ENCODE measurements at regions not wholly inside any gene's neighbourhood (a gene's known extent, or its start where the extent isn't known, plus 50 kb on each side); places are given as distances from the start of the nearest gene placed in this dataset.

DNA sequence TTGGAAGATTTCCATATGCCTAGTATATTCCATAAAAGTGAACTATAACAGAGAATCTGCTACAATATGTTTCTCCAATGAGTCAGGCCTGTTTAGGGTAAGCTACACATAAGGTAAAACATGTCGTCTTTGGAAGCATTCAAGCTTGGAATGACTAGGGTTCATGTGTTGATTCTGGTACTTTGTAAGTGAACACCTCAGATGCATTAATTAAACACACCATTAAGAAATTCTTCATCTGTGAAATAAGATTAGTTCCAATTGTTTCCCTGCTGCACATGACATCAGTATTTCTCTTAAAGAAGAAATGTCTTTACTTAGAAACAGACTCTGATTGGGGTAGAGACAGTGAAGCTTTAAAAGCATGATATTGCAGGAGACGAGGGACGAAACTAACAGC, 461.1 kb upstream of the NXPH2 start:
- DNase-seq = no peak

DNA sequence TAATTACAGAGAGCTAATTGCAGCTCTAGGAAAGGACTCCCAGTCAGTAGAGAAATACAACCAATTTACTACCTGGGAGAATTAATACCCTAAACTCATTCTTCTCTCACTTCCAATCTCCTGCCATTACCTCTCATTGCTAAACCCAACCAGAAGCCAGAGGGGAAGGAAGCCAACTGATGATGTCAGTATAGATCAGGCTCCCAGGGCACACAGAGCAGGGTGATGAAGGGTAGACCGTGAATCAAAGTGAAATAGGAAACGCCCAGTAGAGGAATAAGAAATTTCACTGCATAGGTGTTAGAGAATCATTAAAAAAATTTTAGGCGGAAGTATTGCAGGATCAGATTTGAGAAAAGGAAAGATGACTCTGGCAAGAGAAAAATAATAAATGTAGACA, 456.8 kb upstream of the NXPH2 start:
- DNase-seq = no peak

DNA sequence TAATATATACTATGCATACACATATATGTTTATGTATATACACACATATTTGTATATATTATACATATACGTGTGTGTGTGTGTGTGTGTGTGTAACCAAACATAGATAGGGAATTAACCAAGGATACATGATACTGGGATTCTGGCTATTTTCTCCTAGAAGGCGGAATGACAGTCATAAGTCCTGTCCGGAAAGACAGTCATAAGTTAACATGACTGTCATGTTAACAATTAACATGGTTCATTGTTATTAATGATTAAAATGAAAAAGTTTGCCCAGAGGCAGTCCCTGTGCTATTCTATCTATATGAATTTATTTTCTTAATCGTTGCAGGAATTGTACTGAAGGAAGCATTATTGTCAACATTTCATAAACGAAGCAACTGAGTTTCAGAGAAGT, 450.7 kb upstream of the NXPH2 start:
- DNase-seq = no peak

DNA sequence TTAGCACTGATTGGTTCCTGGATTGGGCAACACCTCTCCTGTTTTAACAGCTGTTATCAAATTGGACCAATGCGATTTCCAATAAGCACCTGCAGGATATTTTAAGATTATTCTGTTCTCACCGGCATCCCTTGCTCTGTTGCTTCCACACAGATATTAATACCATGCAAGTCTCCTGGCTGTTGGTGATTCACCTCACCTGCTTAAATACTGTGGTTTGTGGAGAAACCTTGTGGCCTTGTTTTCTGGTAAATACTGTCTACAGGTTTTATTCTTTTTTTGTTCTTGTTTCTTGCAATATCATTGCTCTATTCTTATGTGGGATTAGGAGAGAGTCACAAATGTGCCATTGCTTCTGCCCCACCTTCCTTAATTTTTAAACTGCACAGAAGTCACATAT, 448.1 kb upstream of the NXPH2 start:
- no peak for DNase-seq

DNA sequence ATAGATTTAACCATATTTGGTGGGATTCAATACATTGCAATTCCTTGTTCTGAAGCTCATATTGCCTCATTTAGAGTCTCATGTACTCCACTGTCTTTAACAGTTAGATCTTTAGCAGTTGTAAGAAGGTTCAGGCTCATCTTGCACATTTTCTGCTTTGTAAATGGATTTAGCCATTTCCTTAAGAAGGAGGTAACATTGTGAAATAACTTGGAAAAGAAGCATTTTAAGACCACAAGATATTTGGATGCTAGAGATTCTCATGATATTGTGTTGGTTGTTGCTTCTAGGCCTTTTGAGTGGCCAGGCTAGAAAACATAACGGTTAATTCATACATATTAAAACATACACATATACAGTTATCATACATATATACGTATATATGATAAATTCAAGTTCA, 445.8 kb upstream of the NXPH2 start:
- no peak for DNase-seq

DNA sequence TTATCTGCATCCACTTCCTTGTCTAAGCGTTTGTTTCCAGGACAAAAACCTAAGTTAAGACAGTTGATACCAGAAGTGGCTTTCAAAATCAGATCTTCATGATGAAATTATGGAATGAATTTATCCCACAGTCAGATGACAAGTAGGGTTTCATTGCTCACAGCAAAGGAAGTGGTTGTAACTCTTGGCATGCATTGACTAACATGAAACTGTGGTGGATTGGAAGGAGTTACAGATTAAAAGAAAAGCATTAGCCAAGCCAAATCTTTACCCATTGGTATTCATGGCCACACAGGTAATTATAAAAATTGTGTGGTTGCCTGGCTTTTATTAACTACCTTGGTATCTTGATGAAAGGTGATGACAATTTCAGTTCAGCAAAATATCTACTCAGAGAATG, 438.0 kb upstream of the NXPH2 start:
- no peak for DNase-seq

DNA sequence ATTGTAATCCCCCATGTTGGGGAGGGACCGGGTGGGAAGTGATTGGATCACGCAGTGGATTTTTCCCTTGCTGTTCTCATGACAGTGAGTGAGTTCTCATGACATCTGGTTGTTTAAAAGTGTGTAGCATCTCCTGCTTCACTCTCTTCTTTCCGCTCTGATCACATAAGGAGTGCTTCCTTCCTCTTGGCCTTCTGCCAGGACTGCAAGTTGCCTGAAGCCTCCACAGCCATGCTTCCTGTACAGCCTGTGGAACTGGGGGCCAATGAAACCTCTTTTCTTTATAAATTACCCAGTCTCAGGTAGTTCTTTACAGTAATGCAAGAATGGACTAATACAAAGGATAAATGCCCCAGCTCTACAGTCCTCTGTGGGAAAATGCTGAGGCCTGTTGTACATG, 437.5 kb upstream of the NXPH2 start:
- no peak for DNase-seq

DNA sequence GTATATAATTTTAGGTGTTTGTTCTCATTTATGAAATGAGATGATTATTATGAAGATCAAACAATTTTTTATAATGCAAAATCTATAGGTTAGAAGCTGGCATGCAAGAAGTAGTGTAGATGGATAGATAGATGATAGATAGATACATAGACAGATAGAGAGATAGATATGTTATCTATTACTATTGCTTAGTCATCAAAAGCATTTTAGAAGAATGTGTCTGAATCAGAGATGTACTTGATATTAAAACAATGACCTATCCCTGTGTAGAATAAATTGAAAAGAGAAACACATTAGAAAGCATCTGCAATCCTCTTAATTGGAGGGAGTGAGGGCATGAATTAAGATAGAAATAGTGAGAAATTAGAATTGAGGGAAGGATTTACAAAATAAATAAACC, 436.2 kb upstream of the NXPH2 start:
- DNase-seq = no peak

DNA sequence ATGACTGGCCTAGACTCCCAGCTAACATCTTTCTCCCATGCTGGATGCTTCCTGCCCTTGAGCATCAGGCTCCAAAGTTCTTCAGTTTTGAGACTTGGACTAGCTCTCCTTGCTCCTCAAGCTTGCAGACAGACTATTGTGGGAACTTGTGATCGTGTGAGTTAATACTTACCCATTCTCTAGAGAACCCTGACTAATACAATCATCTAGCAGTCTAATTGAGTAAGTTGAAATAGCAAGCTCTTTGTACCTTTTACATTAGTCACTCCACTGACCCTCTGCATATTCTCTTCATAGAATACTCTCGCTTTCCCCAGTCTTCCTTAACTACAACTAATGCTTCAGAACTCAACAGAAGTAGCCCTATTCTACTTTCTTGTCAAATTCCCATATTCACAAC, 434.6 kb upstream of the NXPH2 start:
- DNase-seq = no peak

DNA sequence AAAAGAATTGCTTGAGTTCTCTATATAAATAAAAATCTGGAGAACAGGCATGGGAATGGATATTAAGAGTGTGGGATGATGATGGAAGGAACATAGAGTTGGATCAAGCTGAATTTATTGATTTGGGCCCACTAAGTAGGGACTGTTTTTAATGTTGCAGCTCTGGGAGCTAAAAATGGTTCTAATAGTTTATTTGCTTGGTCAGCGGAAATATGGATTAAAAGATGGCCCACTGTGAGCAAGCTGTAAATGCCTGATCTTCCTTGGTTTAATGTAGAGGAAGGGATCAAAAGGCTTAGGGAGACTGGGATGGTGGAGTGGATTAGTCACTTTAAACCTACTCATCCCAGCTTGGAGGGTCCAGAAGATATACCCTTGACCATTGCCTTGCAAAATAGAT, 429.4 kb upstream of the NXPH2 start:
- no peak for DNase-seq

DNA sequence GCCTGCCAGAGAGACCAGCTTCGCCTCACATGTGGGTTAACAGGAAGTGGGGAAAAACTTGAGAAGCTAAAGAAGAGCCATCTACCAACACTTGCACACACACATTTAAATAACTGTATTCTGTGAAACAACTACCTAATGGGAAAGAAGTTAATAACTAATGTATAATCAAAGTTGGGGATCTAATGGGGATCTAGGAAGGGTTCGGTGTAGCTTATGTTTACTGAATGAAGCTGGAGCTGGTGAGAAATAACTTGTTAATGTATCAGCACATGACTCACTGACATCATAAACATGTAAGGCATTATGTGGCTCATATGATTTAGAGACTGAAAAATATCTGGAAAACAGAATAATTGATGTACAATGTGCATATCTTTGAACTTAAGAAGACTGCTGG, 421.3 kb upstream of the NXPH2 start:
- no peak for DNase-seq

DNA sequence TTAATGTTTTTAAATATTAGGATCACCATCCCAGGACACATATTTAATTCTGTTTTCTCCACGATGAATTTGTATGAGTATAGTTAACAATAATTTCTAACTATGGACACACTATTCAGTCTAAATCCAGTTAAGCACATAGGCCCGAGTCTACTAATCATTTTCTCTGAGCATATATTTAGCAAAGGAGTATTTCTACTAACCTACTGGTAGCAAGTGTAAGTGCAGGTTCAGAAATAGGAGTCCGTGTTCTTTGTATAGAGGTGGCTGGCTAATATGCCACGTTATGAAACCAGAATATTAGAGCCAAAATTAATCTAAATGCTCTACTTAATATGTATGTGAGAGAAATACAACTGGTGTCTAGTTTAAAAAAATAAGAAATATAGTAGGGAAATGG, 416.6 kb upstream of the NXPH2 start:
- no peak for DNase-seq

DNA sequence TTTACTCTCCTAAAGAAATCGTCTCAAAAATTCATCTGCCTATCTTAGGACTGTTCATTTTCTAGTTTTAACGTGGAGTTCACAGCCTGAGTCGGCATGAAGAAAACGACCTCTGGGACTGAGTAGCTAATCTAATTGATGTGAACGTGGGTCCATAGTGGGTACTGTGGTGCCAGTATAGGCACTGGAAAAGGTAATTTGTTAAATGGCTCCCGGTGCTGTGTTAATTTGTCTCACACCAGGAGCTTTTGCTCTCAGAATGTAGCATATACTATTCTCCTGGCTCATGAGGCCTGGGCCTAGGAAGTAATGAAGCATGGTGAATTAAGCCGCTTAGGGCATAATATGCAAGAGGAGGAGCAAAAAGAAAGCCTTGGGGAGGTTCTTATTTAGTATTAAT, 414.4 kb upstream of the NXPH2 start:
- no peak for DNase-seq

DNA sequence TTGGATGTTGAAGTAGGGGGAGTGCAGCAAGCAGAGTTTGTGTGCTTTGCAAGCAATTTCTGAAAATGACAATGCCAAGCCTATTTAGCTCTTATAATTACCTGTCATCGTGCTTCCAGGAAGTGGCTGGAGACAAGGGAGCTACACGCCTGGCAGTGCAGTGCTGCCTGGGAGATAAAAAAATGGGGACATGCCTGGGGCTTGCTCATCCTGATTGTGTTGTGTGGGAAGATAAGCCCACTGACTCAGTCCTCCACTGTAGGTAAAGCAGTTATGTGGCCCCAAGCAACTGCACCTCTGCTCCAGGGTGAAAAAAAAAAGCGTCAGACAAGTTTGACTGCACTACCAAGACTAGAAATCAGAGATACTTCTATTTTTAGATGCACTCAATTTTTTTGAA, 396.9 kb upstream of the NXPH2 start:
- no peak for DNase-seq

DNA sequence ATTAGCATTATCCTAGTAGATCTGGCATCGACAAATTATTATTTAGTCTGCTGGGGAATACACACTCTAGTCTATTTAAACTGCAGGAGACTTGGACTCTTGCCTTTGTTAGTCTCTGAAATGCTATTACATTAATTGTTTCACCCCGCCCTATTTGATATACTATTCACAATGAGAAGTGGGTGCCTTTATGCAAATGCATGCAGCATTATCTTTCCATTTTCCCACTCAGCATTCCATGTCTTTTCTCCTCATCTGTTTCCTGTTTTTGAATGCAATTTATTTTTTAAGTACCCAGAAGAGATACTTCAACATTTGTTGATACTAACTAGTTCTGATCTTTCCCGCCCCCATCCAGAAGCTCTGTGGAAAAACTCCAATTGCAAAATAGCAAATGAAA, 395.3 kb upstream of the NXPH2 start:
- DNase-seq = no peak

DNA sequence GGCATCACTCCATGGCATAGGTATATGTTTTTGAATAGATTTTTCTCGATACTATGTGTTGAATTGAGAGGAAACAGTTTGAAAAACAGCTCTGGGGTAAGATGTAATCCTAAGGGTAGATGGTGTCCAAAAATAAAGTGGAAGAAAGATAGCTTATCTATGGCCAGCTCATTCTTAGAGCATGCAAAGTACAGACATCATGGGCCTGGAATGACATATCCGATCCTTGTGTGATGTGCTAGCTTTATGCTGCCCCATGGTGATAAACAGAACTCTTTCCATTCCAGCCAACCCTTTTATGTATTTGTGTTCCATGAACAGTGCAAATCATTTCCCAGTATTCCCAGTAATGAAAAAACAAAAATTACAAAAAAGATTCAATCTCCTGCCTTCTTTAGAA, 390.2 kb upstream of the NXPH2 start:
- DNase-seq = no peak

DNA sequence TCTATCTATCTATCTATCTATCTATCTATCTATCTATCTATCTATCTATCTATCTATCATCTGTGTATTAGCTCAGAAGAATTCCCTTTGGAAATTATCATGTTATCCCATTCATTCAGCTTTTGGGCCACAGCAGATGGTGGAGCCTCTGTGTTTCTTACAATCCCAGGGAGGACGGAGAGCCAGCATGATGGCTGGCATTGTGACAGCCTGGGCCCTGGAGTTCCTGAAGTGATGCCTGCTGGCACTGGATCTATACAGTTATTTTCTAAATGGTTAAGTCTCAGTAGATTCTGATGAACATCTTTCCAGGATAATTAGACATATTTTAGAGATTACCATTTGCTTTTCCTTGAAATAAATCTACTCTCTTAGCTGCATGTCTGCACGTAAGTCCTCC, 385.4 kb upstream of the NXPH2 start:
- DNase-seq = no peak

DNA sequence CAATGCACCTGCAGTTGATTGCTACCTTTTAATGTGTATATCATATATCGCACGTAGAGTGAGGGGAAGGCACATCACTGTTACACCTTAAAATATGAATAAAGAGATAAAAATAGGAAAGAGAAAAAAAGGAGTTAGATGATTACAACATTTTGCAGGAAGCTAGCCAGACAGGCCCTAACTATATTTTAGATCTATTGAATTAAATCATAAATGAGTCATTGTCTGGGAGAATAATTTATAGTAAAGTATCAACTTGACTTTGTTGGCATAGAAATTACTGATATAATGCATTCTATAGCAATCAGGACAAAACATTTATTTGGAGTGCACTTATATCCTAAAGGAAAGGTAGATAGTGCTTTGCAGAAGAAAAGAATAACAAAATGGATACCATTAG, 384.9 kb upstream of the NXPH2 start:
- DNase-seq = no peak

DNA sequence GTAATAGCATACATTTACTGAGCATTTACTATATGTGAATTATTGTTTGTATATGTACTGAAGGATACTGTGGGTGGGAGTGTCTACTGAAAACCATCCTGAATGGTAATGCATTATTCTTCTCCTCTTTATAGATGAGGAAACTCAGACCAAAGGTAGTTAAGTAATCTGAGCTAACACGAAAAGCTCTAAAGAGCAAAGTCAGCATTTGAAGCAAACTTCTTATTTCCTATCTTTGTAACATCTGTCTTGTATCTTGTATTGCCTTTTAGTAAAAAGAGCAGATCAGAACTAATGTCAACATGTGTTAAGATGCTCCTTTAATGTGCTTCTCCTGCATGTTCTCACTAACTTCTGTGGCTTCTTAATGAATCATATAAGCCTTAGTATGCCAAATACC, 382.8 kb upstream of the NXPH2 start:
- no peak for DNase-seq

DNA sequence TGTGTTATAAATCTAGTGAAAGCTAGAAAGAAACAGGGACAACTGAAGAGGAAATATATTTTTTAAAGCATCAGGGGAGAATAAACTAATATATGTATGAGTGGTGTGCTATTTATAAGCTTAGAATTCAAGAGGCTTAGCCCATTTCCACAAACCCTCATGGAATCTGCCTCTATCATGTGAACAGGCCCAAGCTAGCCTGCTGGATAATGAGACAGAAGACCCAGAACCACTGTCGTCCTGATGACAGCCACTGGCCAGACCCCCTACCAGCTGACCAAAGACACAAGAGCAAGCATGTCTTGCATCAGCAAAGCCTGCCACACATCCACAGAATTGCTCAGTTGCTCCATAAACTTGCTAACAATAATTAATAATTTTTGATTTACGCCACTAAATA, 382.3 kb upstream of the NXPH2 start:
- no peak for DNase-seq

DNA sequence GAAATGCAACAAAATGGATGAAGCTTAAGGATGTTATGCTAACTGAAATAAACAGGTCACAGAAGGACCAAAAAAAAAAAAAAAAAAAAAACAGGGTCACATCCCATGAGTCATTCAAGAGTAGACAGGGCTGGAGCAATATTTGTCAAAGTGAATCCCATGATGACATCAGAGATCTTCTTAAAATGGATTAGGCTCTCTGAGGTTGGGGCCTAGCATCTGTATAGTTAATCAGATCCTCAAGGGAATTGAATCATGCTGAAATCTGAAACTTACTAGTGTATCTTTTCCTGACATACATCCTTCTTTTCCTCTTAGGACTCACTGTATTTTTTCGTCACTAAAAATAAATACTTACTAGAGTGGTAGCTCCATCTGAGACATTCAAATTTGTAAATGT, 380.6 kb upstream of the NXPH2 start:
- DNase-seq = no peak

DNA sequence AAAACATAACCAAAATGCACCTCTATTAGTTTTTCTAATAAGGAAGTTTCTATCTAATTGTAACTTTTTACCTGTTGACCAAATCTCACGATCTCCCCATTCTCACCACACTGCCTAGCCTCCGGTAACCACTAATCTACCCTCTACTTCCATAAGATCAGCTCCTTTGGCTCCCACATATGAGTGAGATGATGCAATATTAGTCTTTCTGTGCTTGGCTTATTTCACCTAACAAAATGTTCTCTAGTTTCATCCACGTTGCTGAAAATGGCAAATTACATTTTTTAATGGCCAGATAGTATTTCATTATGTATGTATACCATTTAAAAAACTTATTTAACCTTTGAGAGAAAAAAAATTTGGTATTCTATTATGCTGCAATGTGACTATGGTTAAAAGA, 379.0 kb upstream of the NXPH2 start:
- DNase-seq = no peak

DNA sequence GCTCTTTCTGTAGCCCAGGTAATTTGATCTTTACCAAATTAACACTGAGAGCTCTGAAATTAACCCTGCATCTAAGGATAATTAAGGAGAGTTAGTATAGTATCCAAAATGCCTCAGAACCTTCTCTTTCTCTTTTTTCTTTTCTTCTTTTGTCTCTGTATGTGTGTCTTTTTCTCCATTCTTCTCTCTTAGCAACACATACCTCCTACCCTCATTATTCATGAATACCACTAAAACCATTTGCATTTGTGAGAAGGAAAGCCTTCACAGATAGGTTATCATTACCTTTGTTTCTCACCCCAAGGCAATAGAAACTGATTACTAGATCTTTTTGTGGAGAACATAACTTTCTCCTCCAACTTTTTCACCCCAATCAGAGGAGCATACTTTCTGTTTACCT, 376.5 kb upstream of the NXPH2 start:
- no peak for DNase-seq

DNA sequence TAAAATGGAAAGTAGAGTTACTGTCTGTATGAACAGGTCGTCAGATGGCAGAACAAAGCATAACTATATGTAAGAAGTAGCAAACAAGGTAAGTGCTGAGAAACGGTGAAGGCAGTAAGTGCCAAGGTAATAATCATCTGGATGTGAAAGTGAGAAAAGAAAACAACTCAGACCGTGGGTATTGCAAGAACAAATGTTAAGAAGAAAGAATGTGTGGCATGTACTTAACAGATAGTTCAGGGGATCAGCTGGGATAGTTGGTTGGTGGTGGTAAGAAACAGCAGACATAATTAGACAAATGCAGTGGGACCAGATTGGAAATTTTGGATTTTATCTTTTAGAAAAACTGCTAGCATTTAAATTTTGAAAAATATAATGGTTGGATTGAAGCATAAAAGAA, 375.8 kb upstream of the NXPH2 start:
- no peak for DNase-seq

DNA sequence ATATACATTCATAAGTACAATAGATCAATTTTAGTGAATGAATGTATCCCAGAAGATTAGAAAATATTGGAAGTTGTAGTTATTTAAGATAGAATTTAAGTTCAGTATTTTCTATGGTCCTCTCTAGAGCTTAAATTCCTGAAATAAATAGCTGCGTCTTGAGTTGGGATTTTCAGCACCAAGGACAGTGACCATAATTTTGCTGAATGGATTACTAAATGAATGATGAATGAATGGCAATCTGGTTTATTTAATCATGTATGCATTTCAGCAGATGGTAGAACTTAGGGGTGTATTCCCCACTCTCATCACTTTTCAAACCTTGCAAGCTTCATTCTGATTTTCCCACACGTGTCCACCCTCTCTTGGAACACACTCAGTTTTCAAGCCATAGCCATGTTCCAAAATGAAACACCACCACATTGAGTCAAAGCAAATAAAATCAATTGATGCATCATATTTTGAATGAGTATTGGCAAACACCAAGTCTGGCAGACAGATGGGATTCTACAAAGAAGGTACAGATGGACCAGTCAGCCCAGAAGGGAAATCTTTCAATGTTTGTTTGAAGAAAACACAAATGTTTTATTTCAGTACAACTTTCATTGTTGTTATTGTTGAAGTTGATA, 362.2 kb upstream of the NXPH2 start:
- no peak for DNase-seq

DNA sequence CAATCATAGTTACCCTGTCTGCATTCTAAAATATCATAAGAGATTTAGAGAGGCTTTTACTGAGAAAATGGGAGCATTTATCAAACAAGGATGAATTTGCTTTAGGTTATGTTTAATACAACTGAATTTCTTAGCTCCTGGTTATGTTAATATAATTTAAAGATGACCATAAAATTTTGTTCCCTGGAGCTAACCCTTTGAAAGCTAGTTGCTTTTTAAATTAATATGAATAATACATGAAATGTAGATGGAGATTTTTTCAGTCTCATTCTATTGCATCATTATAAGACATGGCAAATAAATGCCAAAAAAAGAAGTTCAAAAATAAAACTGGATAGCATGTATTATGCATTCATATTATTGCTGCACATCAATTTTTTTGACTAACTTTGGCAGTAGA, 344.1 kb upstream of the NXPH2 start:
- DNase-seq = no peak

Data from activated CD4-positive, alpha-beta T cell treated with anti-CD3 and anti-CD28 coated beads, Interleukin-2, Interleukin-6, amounts not matched to agents 100 ng/mL and 50 ng/mL, durations not matched to agents 16 hours and 8 hours (primary cell).